IMR-90 (cell line): ENCODE measurements at regions not wholly inside any gene's neighbourhood (a gene's known extent, or its start where the extent isn't known, plus 50 kb on each side); places are given as distances from the start of the nearest gene placed in this dataset.

Experiments used
- ATAC-seq: fragments of 200-7000 bp; cut with Tn5 transposase; 2 replicates; pipeline ENCODE4 v1.9.1; 2020; ENCODE audit warnings: low read depth, mild to moderate bottlenecking, moderate library complexity
- BruUV-seq: library from RNA; stranded (reverse); fragments of 400-500 nt; replicated peaks from 2 replicates; lab custom pipeline; 2021; lab: Mats Ljungman, UMichigan
- CTCF ChIA-PET: fragments of 300-600 bp; formaldehyde crosslinking; extraction: SDS; loops from one replicate; lab custom pipeline; 2021; ENCODE audit warnings: antibody characterized with exemption; lab: Yijun Ruan, JAX
- POLR2A ChIA-PET: fragments of 300-600 bp; sonication (Branson Sonifier 250); formaldehyde crosslinking; loops from one replicate; lab custom pipeline; 2022; ENCODE audit warnings: antibody characterized with exemption; ENCODE audit not compliant: unreplicated experiment; lab: Charles Lee
- DNase-seq: peaks from one replicate; pipeline ENCODE4 v3.0.0; 2013
- H2AFZ ChIP-seq: replicated peaks from 2 replicates; pipeline ENCODE3; 2013; ENCODE audit warnings: low read length, mild to moderate bottlenecking; ENCODE audit not compliant: poor library complexity
- H2AK5ac ChIP-seq: 2 replicates; pipeline ENCODE4 v1.6.1; 2013; ENCODE audit warnings: low read depth, low read length, inconsistent platforms
- H2AK9ac ChIP-seq: replicated peaks from 2 replicates; pipeline ENCODE3; 2013; ENCODE audit warnings: mild to moderate bottlenecking, low read depth, low read length, moderate library complexity; ENCODE audit not compliant: poor library complexity
- H2BK120ac ChIP-seq: 2 replicates; pipeline ENCODE4 v1.6.1; 2013; ENCODE audit warnings: low read depth, low read length, inconsistent platforms
- H2BK15ac ChIP-seq: 3 replicates; pipeline ENCODE4 v1.6.1; 2013; ENCODE audit warnings: low read depth, low read length, inconsistent platforms
- H2BK20ac ChIP-seq: 2 replicates; pipeline ENCODE4 v1.6.1; 2013; ENCODE audit warnings: low read depth, mild to moderate bottlenecking, inconsistent platforms, low read length, moderate library complexity
- H2BK5ac ChIP-seq: 2 replicates; pipeline ENCODE4 v1.6.1; 2013; ENCODE audit warnings: mild to moderate bottlenecking, low read depth, low read length, inconsistent platforms; ENCODE audit not compliant: poor library complexity, severe bottlenecking
- H3K14ac ChIP-seq: replicated peaks from 2 replicates; pipeline ENCODE4 v1.6.1; 2013; ENCODE audit warnings: low read depth, low read length, inconsistent platforms
- H3K18ac ChIP-seq: 2 replicates; pipeline ENCODE4 v1.6.1; 2013; ENCODE audit warnings: low read depth, low read length, control low read depth
- H3K23ac ChIP-seq: 2 replicates; pipeline ENCODE4 v1.6.1; 2013; ENCODE audit warnings: low read depth, low read length, inconsistent platforms
- H3K27ac ChIP-seq: 2 replicates; pipeline ENCODE4 v1.5.1; 2013; ENCODE audit warnings: mild to moderate bottlenecking, control low read depth, low read length; ENCODE audit not compliant: insufficient read depth
- H3K27me3 ChIP-seq: 2 replicates; pipeline ENCODE4 v1.6.1; 2013; ENCODE audit warnings: low read length; ENCODE audit not compliant: control insufficient read depth, insufficient read depth
- H3K36me3 ChIP-seq: 2 replicates; pipeline ENCODE4 v1.6.1; 2013; ENCODE audit warnings: low read length, mixed read lengths; ENCODE audit not compliant: control insufficient read depth, insufficient read depth
- H3K4ac ChIP-seq: 2 replicates; pipeline ENCODE4 v1.6.1; 2013; ENCODE audit warnings: low read depth, low read length, inconsistent platforms
- H3K4me1 ChIP-seq: 2 replicates; pipeline ENCODE4 v1.6.1; 2013; ENCODE audit warnings: low read length, mixed read lengths; ENCODE audit not compliant: control insufficient read depth, insufficient read depth
- H3K4me2 ChIP-seq: 2 replicates; pipeline ENCODE4 v1.6.1; 2013; ENCODE audit warnings: low read depth, mild to moderate bottlenecking, control low read depth, low read length, moderate library complexity
- H3K4me3 ChIP-seq: 2 replicates; pipeline ENCODE4 v1.5.1; 2013; ENCODE audit warnings: low read depth, mild to moderate bottlenecking, control low read depth, low read length, moderate library complexity; ENCODE audit not compliant: insufficient read depth
- H3K56ac ChIP-seq: 2 replicates; pipeline ENCODE4 v1.6.1; 2013; ENCODE audit warnings: low read length, inconsistent platforms; ENCODE audit not compliant: insufficient read depth; ENCODE audit errors: extremely low read depth
- H3K79me1 ChIP-seq, 2 experiments: 2 replicates each; pipeline ENCODE4 v1.6.1; 2013; ENCODE audit warnings: low read length in 2 of 2, inconsistent platforms in 1 of 2, low read depth in 1 of 2
- H3K9ac ChIP-seq: 2 replicates; pipeline ENCODE4 v1.6.1; 2013; ENCODE audit warnings: low read depth, low read length, control low read depth
- H3K9me1 ChIP-seq: 2 replicates; pipeline ENCODE4 v1.6.1; 2013; ENCODE audit warnings: low read length, inconsistent platforms; ENCODE audit not compliant: insufficient read depth
- H3K9me3 ChIP-seq: 2 replicates; pipeline ENCODE4 v1.6.1; 2013; ENCODE audit warnings: low read length; ENCODE audit not compliant: control insufficient read depth, insufficient read depth
- H4K20me1 ChIP-seq: 2 replicates; pipeline ENCODE4 v1.6.1; 2013; ENCODE audit warnings: low read length, inconsistent platforms; ENCODE audit not compliant: insufficient read depth
- H4K5ac ChIP-seq: 2 replicates; pipeline ENCODE4 v1.6.1; 2013; ENCODE audit warnings: mild to moderate bottlenecking, low read depth, low read length, control low read depth
- H4K8ac ChIP-seq, 2 experiments: 2 replicates each; pipeline ENCODE4 v1.6.1; 2013; ENCODE audit warnings: low read depth in 2 of 2, low read length in 2 of 2, control low read depth in 1 of 2, inconsistent platforms in 1 of 2
- H4K91ac ChIP-seq: 2 replicates; pipeline ENCODE4 v1.6.1; 2013; ENCODE audit warnings: low read depth, low read length, inconsistent platforms; ENCODE audit not compliant: insufficient read depth
- BHLHE40 ChIP-seq: fragments of 150-350 bp; IDR thresholded peaks from 2 replicates; pipeline ENCODE4 v1.6.1; 2016; ENCODE audit warnings: mild to moderate bottlenecking, low read depth, low read length
- CEBPB ChIP-seq: IDR thresholded peaks from 2 replicates; pipeline ENCODE4 v1.6.1; 2012; ENCODE audit warnings: low read depth, low read length, improper control_type of control experiment
- FOS ChIP-seq: fragments of 150-350 bp; IDR thresholded peaks from 2 replicates; pipeline ENCODE4 v1.6.1; 2016; ENCODE audit warnings: low read depth, low read length
- MAZ ChIP-seq: IDR thresholded peaks from 2 replicates; pipeline ENCODE4 v1.6.1; 2012; ENCODE audit warnings: low read depth, mild to moderate bottlenecking, low read length, improper control_type of control experiment, moderate library complexity, borderline replicate concordance
- MXI1 ChIP-seq: IDR thresholded peaks from 2 replicates; pipeline ENCODE4 v1.6.1; 2012; ENCODE audit warnings: low read depth, mild to moderate bottlenecking, low read length, moderate library complexity, borderline replicate concordance
- NFE2L2 ChIP-seq: fragments of 150-350 bp; IDR thresholded peaks from 2 replicates; pipeline ENCODE4 v1.6.1; 2016; ENCODE audit warnings: low read depth, mild to moderate bottlenecking, low read length
- RAD21 ChIP-seq: IDR thresholded peaks from 2 replicates; pipeline ENCODE4 v1.6.1; 2012; ENCODE audit warnings: low read length, improper control_type of control experiment
- RFX5 ChIP-seq: IDR thresholded peaks from 2 replicates; pipeline ENCODE4 v1.8.0; 2012; ENCODE audit warnings: low read depth, mild to moderate bottlenecking, low read length, moderate library complexity
- SMC3 ChIP-seq: fragments of 150-350 bp; IDR thresholded peaks from 2 replicates; pipeline ENCODE4 v1.6.1; 2016; ENCODE audit warnings: low read depth, mild to moderate bottlenecking, antibody characterized with exemption, low read length, moderate library complexity
- USF2 ChIP-seq: fragments of 150-350 bp; IDR thresholded peaks from 2 replicates; pipeline ENCODE4 v1.6.1; 2017; ENCODE audit warnings: mild to moderate bottlenecking, antibody characterized with exemption, low read length, low read depth
- WGBS, 2 experiments: methylation state at CpG; one replicate each; pipeline versions ENCODE4 v1.1.5 to v1.1.7; 2013; ENCODE audit warnings: missing lambda C conversion rate in 2 of 2; ENCODE audit not compliant: insufficient read length in 1 of 2; ENCODE audit errors: extremely low coverage in 2 of 2; 5-methylcytosine and 5-hydroxymethylcytosine counted together
- dilution Hi-C: fragments of 300-500 bp; cut with HindIII; formaldehyde crosslinking; loops from one replicate; pipeline ENCODE4 v1.14.3; 2018; ENCODE audit warnings: low sequenced_read_pairs; ENCODE audit not compliant: unreplicated experiment
- in situ Hi-C: fragments of 300-500 bp; cut with MboI; formaldehyde crosslinking; loops from 3 replicates; pipeline ENCODE4 v1.14.3; 2019; ENCODE audit warnings: low sequenced_read_pairs, inconsistent platforms, mixed read lengths
- intact Hi-C: fragments of 100-400 bp; cut with micrococcal nuclease; formaldehyde crosslinking; loops from 2 replicates; pipeline ENCODE4 v1.10.0; 2022
- TF ChIP-seq, protein P1 (sequence below): conservative IDR thresholded peaks from 2 replicates; pipeline ENCODE4 v1.5.1; 2012; ENCODE audit warnings: mild to moderate bottlenecking, low read depth, low read length, improper control_type of control experiment

- intact Hi-C loops, result no loop called here
- Histone ChIP-seq H3K23ac (no peak overlapping the region), H3K4ac (no peak overlapping the region), H3K36me3 (no peaks in the 10 kb centered on the region), H3K4me3 (no peak overlapping the region), H4K20me1 (no peaks in the 10 kb centered on the region), H3K4me2 (no peak overlapping the region), H2AK5ac (no peak overlapping the region), H3K9me1 (no peaks in the 10 kb centered on the region), H4K8ac (no peak overlapping the region), H2AFZ (no peak overlapping the region), H3K4me1 (no peaks in the 10 kb centered on the region), H2BK5ac (no peak overlapping the region), H3K56ac (no peak overlapping the region), H2BK15ac (no peak overlapping the region), H3K27ac (no peak overlapping the region), H3K9me3 (no peaks in the 10 kb centered on the region), H3K14ac (no peak overlapping the region), H4K5ac (no peak overlapping the region), H2BK20ac (no peak overlapping the region), H3K9ac (no peak overlapping the region), H2AK9ac (no peak overlapping the region), H3K18ac (no peak overlapping the region), H3K79me1 (no peaks in the 10 kb centered on the region), H4K91ac (no peak overlapping the region), H3K27me3 (peaks cover 6% of the 10 kb centered on the region), H2BK120ac (no peak overlapping the region)
- no TSS peak for BruUV-seq
- no peak for ATAC-seq
- dilution Hi-C loops, result no loop called here
- TF ChIP-seq MAZ (no peak), RAD21 (no peak), NFE2L2 (no peak), USF2 (no peak), FOS (no peak), BHLHE40 (no peak), CEBPB (no peak), MXI1 (no peak), SMC3 (no peak), RFX5 (no peak)
- TF ChIP-seq, protein P1, sequence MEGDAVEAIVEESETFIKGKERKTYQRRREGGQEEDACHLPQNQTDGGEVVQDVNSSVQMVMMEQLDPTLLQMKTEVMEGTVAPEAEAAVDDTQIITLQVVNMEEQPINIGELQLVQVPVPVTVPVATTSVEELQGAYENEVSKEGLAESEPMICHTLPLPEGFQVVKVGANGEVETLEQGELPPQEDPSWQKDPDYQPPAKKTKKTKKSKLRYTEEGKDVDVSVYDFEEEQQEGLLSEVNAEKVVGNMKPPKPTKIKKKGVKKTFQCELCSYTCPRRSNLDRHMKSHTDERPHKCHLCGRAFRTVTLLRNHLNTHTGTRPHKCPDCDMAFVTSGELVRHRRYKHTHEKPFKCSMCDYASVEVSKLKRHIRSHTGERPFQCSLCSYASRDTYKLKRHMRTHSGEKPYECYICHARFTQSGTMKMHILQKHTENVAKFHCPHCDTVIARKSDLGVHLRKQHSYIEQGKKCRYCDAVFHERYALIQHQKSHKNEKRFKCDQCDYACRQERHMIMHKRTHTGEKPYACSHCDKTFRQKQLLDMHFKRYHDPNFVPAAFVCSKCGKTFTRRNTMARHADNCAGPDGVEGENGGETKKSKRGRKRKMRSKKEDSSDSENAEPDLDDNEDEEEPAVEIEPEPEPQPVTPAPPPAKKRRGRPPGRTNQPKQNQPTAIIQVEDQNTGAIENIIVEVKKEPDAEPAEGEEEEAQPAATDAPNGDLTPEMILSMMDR, result no peak
- ChIA-PET CTCF (no interaction called here), POLR2A (no interaction called here)
- no peak for DNase-seq
- in situ Hi-C loops, result no loop called here
- no CpG with 5 or more reads among the region's 5 CpGs for WGBS, 2 experiments
These were observed 375.8 kb downstream of the GADD45G start for GRCh38 chr9:89980600-89980999.
